RWPE1 (cell line): ENCODE measurements at regions not wholly inside any gene's neighbourhood (a gene's known extent, or its start where the extent isn't known, plus 50 kb on each side); places are given as distances from the start of the nearest gene placed in this dataset.

ENCODE experiments used
- CTCF ChIA-PET: fragments of 350-600 bp; sonication (Branson Sonifier 250); formaldehyde crosslinking; extraction: SDS; loops from one replicate; lab custom pipeline; 2021; lab: Yijun Ruan, JAX
- POLR2A ChIA-PET: fragments of 400-600 bp; formaldehyde crosslinking; extraction: SDS; loops from one replicate; lab custom pipeline; 2020; ENCODE audit warnings: antibody characterized with exemption; ENCODE audit not compliant: low non-redundant PET; lab: Yijun Ruan, JAX
- DNase-seq: peaks from one replicate; pipeline ENCODE4 v3.0.0; 2012; ENCODE audit warnings: low spot score
- H3K27ac ChIP-seq: fragments of 450-650 bp; 2 replicates; pipeline ENCODE4 v1.5.1; 2017
- CTCF ChIP-seq: fragments of 450-650 bp; conservative IDR thresholded peaks from 2 replicates; pipeline ENCODE4 v1.5.1; 2017; ENCODE audit warnings: low read depth, mild to moderate bottlenecking

GRCh38 chr2:184030989-184031388 lies 567.3 kb upstream of the ZNF804A start:
- DNase-seq, result no peak
- POLR2A ChIA-PET, result no interaction called here
- CTCF ChIA-PET, result no interaction called here
- H3K27ac ChIP-seq, result no peak overlapping the region
- TF ChIP-seq CTCF, result no peak

- POLR2A ChIA-PET, result no interaction called here
- CTCF ChIA-PET, result no interaction called here
- no peak for TF ChIP-seq CTCF
- no peak overlapping the region for H3K27ac ChIP-seq
- DNase-seq, result no peak
These were observed 566.8 kb upstream of the ZNF804A start for GRCh38 chr2:184031402-184032147.

DNA sequence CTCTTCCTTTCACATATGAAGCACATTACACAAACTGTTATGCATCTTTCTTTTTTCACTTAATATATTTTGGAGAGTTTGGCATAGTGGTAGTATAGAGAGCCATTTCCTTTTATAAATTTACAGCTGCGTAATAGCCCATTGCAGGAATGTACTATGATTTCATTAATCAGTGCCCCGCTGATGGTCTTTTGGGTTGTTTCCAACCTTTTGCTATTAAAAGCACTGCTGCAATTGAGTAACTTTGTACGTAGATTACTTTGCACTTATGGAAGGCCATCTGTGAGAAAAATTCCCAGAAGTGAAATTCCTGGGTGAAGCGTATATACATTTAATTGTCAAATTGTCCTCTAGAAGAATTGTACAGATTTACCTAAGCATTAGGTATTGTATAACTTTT lies 565.3 kb upstream of the ZNF804A start:
- TF ChIP-seq CTCF, result no peak
- no peak for DNase-seq
- H3K27ac ChIP-seq, result no peak overlapping the region
- CTCF ChIA-PET, result no interaction called here
- POLR2A ChIA-PET, result no interaction called here

DNA sequence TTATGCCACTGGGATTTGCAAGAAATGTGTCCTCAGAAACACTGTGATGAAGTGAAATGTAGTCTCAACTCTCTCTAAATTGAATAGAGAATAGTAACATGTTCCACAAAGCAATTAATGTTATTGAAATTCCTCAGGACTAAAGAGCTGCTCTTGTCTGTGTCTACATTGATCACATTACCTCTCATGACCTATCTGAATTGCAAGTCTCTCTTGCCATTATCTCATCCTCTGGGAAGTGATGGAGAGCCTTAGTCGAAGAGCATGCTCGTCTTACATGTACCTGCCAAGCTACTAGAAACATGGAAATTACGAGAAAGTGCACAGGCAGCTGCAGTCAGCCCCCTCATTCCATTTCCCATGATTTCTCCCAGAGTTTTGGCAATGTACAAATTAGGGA lies 561.1 kb upstream of the ZNF804A start:
- DNase-seq, result no peak
- no peak overlapping the region for H3K27ac ChIP-seq
- no peak for TF ChIP-seq CTCF
- POLR2A ChIA-PET, result no interaction called here
- CTCF ChIA-PET, result no interaction called here

- H3K27ac ChIP-seq, result no peak overlapping the region
- TF ChIP-seq CTCF, result no peak
- ChIA-PET CTCF (no interaction called here), POLR2A (no interaction called here)
- DNase-seq, result no peak
These were observed 558.8 kb upstream of the ZNF804A start for GRCh38 chr2:184039493-184039892.

DNA sequence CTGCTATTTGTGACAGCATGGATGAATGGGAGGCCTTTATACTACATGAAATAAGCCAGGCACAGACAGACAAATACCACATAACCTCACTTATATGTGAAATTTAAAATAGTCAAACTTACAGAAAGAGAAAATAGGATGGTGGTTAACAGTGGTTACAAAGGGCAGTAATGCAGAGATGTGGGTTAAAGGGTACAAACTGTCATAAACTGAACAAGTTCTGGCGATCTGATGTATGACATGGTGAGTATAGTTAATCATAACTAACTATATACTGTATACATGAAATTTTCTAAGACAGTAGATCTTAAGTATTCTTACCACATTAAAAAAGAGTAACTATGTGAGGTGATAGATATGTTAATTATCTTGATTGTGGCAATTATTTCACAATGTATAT lies 558.1 kb upstream of the ZNF804A start:
- ChIA-PET POLR2A (no interaction called here), CTCF (no interaction called here)
- TF ChIP-seq CTCF, result no peak
- no peak for DNase-seq
- H3K27ac ChIP-seq, result no peak overlapping the region

- ChIA-PET POLR2A (no interaction called here), CTCF (no interaction called here)
- no peak for DNase-seq
- TF ChIP-seq CTCF, result no peak
- H3K27ac ChIP-seq, result no peak overlapping the region
These were observed 557.3 kb upstream of the ZNF804A start for GRCh38 chr2:184041077-184041476.
